Neural cell (in vitro differentiated cells): ENCODE measurements at regions not wholly inside any gene's neighbourhood (a gene's known extent, or its start where the extent isn't known, plus 50 kb on each side); places are given as distances from the start of the nearest gene placed in this dataset.
A peak's percentile ranks its signal among the peaks of the same experiment; 100 is the strongest.

Source experiments
- CTCF ChIP-seq: fragments of 450-650 bp; IDR thresholded peaks from 2 replicates; pipeline ENCODE4 v1.5.1; 2014; ENCODE audit warnings: antibody characterized with exemption, mild to moderate bottlenecking, moderate library complexity; ENCODE audit not compliant: poor library complexity, severe bottlenecking
- EP300 ChIP-seq: fragments of 450-650 bp; conservative IDR thresholded peaks from 2 replicates; pipeline ENCODE4 v1.6.1; 2014; ENCODE audit warnings: antibody characterized with exemption, mild to moderate bottlenecking, moderate library complexity; ENCODE audit not compliant: poor library complexity, severe bottlenecking
- EZH2 ChIP-seq: fragments of 200-600, 300-800 bp; shearing (Covaris generic), sonication (generic); IDR thresholded peaks from 2 replicates; pipeline ENCODE4 v1.6.1; 2014; ENCODE audit warnings: antibody characterized with exemption, low read length, borderline replicate concordance, mild to moderate bottlenecking; ENCODE audit not compliant: insufficient read depth, poor library complexity, severe bottlenecking
- POLR2AphosphoS5 ChIP-seq: IDR thresholded peaks from 2 replicates; pipeline ENCODE4 v1.6.1; 2012
- TAF1 ChIP-seq: IDR thresholded peaks from 2 replicates; pipeline ENCODE4 v1.6.1; 2012; ENCODE audit warnings: low read depth

- TF ChIP-seq CTCF, result no peak
- TF ChIP-seq EZH2, result no peak
- TF ChIP-seq EP300, result peak; percentile 12
- TF ChIP-seq POLR2AphosphoS5, result no peak
- TF ChIP-seq TAF1, result no peak
These were observed 722.7 kb downstream of the TSN start for GRCh38 chr2:122478117-122478516.
